ENCODE measurements at regions not wholly inside any gene's neighbourhood (a gene's known extent, or its start where the extent isn't known, plus 50 kb on each side); places are given as distances from the start of the nearest gene placed in this dataset.

GRCh38 chr3:167012691-167013090 is 367.4 kb downstream of the ZBBX start:
- intact Hi-C loops (cut with micrococcal nuclease): no loop called here

DNA sequence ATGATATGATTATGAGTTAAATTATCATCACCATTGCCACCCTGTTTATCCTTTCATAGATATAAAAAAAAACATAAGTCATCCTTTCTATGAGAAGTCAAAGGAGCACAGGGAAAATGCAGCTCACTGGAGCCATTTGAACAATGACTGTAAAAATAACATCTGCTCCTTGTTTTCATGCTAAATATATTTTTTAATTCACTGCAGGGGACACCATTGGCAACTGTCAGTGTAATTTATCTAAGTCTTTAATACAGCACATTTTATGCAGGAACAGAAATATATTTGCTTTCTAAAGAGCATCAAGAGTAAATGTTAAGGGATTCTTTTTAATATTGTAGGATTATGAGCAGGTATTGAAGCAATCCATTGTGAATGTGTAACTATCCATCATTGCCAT is 371.3 kb downstream of the ZBBX start:
- Mint-ChIP-seq H3K4me3 (no peak overlapping the region), H3K36me3 (no peaks in the 10 kb centered on the region), H3K9me3 (peaks cover 1 to 17% (median 4%) of the 10 kb centered on the region in 7 donors), H3K27me3 (ENCODE audit: low read depth in 3 of 3) (no peaks in the 10 kb centered on the region), H3K4me1 (no peaks in the 10 kb centered on the region), H3K27ac (no peak overlapping the region)
- H2AFZ ChIP-seq (ENCODE audit: insufficient read depth, low read depth, low read length, poor library complexity, severe bottlenecking): no peak overlapping the region
- H3K9ac ChIP-seq (ENCODE audit: insufficient read depth, low read length, poor library complexity, severe bottlenecking): no peak overlapping the region
- H3K4me1 ChIP-seq (ENCODE audit: control insufficient read depth in 1 of 2, insufficient read depth in 2 of 2, low read length in 2 of 2): no peaks in the 10 kb centered on the region
- no peak overlapping the region for H3K4me3 ChIP-seq (replicated peaks in 1 of 3; ENCODE audit: low read depth in 2 of 3, low read length in 3 of 3)
- no peak for DNase-seq
- H3K4me2 ChIP-seq (replicated peaks; ENCODE audit: extremely low read depth, low read length, poor library complexity, severe bottlenecking): no peak overlapping the region
- no peaks in the 10 kb centered on the region for H3K27me3 ChIP-seq (ENCODE audit: control insufficient read depth in 2 of 2, insufficient read depth in 2 of 2, low read length in 2 of 2)
- peaks cover 6 to 12% of the 10 kb centered on the region in 2 donors for H3K9me3 ChIP-seq (replicated peaks in 1 of 2; ENCODE audit: control insufficient read depth in 1 of 2, insufficient read depth in 1 of 2, low read length in 2 of 2)
- no peaks in the 10 kb centered on the region for H4K20me1 ChIP-seq (ENCODE audit: insufficient read depth, low read length)
- no peaks in the 10 kb centered on the region for H3K79me2 ChIP-seq (ENCODE audit: insufficient read depth, low read length)
- intact Hi-C loops (cut with micrococcal nuclease): no loop called here
- no peak overlapping the region for H3K27ac ChIP-seq (ENCODE audit: low read depth in 1 of 2, low read length in 2 of 2)
- TF ChIP-seq CTCF (IDR thresholded peaks at IDR 0.05): no peak
- H3K36me3 ChIP-seq (replicated peaks in 1 of 2; ENCODE audit: control insufficient read depth in 1 of 2, insufficient read depth in 2 of 2, low read length in 2 of 2): no peaks in the 10 kb centered on the region

More at GRCh38 chr3:167012691-167013090, 367.4 kb downstream of the ZBBX start:
- Histone ChIP-seq H3K4me1 (ENCODE audit: control insufficient read depth in 1 of 2, insufficient read depth in 2 of 2, low read length in 2 of 2) (no peaks in the 10 kb centered on the region), H3K4me3 (replicated peaks in 1 of 3; ENCODE audit: low read depth in 2 of 3, low read length in 3 of 3) (no peak overlapping the region), H3K36me3 (replicated peaks in 1 of 2; ENCODE audit: control insufficient read depth in 1 of 2, insufficient read depth in 2 of 2, low read length in 2 of 2) (no peaks in the 10 kb centered on the region), H3K9me3 (replicated peaks in 1 of 2; ENCODE audit: control insufficient read depth in 1 of 2, insufficient read depth in 1 of 2, low read length in 2 of 2) (peaks cover 6 to 12% of the 10 kb centered on the region in 2 donors), H3K27me3 (ENCODE audit: control insufficient read depth in 2 of 2, insufficient read depth in 2 of 2, low read length in 2 of 2) (no peaks in the 10 kb centered on the region), H3K4me2 (replicated peaks; ENCODE audit: extremely low read depth, low read length, poor library complexity, severe bottlenecking) (no peak overlapping the region), H2AFZ (ENCODE audit: insufficient read depth, low read depth, low read length, poor library complexity, severe bottlenecking) (no peak overlapping the region), H4K20me1 (ENCODE audit: insufficient read depth, low read length) (no peaks in the 10 kb centered on the region), H3K27ac (ENCODE audit: low read depth in 1 of 2, low read length in 2 of 2) (no peak overlapping the region), H3K9ac (ENCODE audit: insufficient read depth, low read length, poor library complexity, severe bottlenecking) (no peak overlapping the region), H3K79me2 (ENCODE audit: insufficient read depth, low read length) (no peaks in the 10 kb centered on the region)
- Mint-ChIP-seq H3K36me3 (no peaks in the 10 kb centered on the region), H3K9me3 (peaks cover 1 to 11% (median 4%) of the 10 kb centered on the region in 7 donors), H3K27me3 (ENCODE audit: low read depth in 3 of 3) (no peaks in the 10 kb centered on the region), H3K4me3 (no peak overlapping the region), H3K27ac (no peak overlapping the region), H3K4me1 (no peaks in the 10 kb centered on the region)
- TF ChIP-seq CTCF (IDR thresholded peaks at IDR 0.05): no peak
- WGBS (ENCODE audit: insufficient coverage): no CpG with 5 or more reads among the region's 1 CpG
- DNase-seq: no peak

All from CD14-positive monocyte (primary cell).